ENCODE measurements at regions not wholly inside any gene's neighbourhood (a gene's known extent, or its start where the extent isn't known, plus 50 kb on each side); places are given as distances from the start of the nearest gene placed in this dataset.

GRCh38 chr18:45480219-45481015, 134.9 kb upstream of the SLC14A2 start:
- TF ChIP-seq EZH2 (IDR thresholded peaks at IDR 0.05; ENCODE audit: borderline replicate concordance, low read depth, low read length, poor library complexity, severe bottlenecking): no peak
- TF ChIP-seq CTCF (conservative IDR thresholded peaks at IDR 0.05; ENCODE audit: low read depth, low read length): no peak
- H3K27me3 ChIP-seq (replicated peaks; ENCODE audit: insufficient read depth, low read depth, low read length, poor library complexity): peaks cover 41% of the 10 kb centered on the region
- no TSS peak for BruUV-seq (replicated peaks)
- POLR2A ChIA-PET (ENCODE audit: low non-redundant PET): no interaction called here
- H3K9me3 ChIP-seq (ENCODE audit: low read depth, low read length, poor library complexity, severe bottlenecking): no peaks in the 10 kb centered on the region
- H3K4me1 ChIP-seq (ENCODE audit: insufficient read depth, low read length, poor library complexity, severe bottlenecking): no peaks in the 10 kb centered on the region
- intact Hi-C loops (cut with micrococcal nuclease; ENCODE audit: unreplicated experiment): no loop called here
- DNase-seq (ENCODE audit: low spot score): no peak
- CTCF ChIA-PET: no interaction called here
- H3K27ac ChIP-seq (ENCODE audit: low read depth, low read length, poor library complexity, severe bottlenecking): no peak overlapping the region
- H3K4me3 ChIP-seq (ENCODE audit: low read depth, low read length, poor library complexity, severe bottlenecking): no peak overlapping the region
- H3K36me3 ChIP-seq (ENCODE audit: insufficient read depth, low read length, poor library complexity, severe bottlenecking): no peaks in the 10 kb centered on the region

GRCh38 chr18:45481821-45482220, 133.5 kb upstream of the SLC14A2 start:
- H3K27me3 ChIP-seq (replicated peaks; ENCODE audit: insufficient read depth, low read depth, low read length, poor library complexity): peaks cover 54% of the 10 kb centered on the region
- intact Hi-C loops (cut with micrococcal nuclease; ENCODE audit: unreplicated experiment): no loop called here
- H3K27ac ChIP-seq (ENCODE audit: low read depth, low read length, poor library complexity, severe bottlenecking): no peak overlapping the region
- TF ChIP-seq CTCF (conservative IDR thresholded peaks at IDR 0.05; ENCODE audit: low read depth, low read length): no peak
- BruUV-seq (replicated peaks): no TSS peak
- no peaks in the 10 kb centered on the region for H3K9me3 ChIP-seq (ENCODE audit: low read depth, low read length, poor library complexity, severe bottlenecking)
- no peaks in the 10 kb centered on the region for H3K4me1 ChIP-seq (ENCODE audit: insufficient read depth, low read length, poor library complexity, severe bottlenecking)
- POLR2A ChIA-PET (ENCODE audit: low non-redundant PET): no interaction called here
- no peak for DNase-seq (ENCODE audit: low spot score)
- CTCF ChIA-PET: no interaction called here
- H3K4me3 ChIP-seq (ENCODE audit: low read depth, low read length, poor library complexity, severe bottlenecking): no peak overlapping the region
- no peaks in the 10 kb centered on the region for H3K36me3 ChIP-seq (ENCODE audit: insufficient read depth, low read length, poor library complexity, severe bottlenecking)

GRCh38 chr18:45482286-45482685, 133.0 kb upstream of the SLC14A2 start:
- no TSS peak for BruUV-seq (replicated peaks)
- ChIA-PET POLR2A (ENCODE audit: low non-redundant PET) (no interaction called here), CTCF (no interaction called here)
- Histone ChIP-seq H3K4me3 (ENCODE audit: low read depth, low read length, poor library complexity, severe bottlenecking) (no peak overlapping the region), H3K4me1 (ENCODE audit: insufficient read depth, low read length, poor library complexity, severe bottlenecking) (no peaks in the 10 kb centered on the region), H3K36me3 (ENCODE audit: insufficient read depth, low read length, poor library complexity, severe bottlenecking) (no peaks in the 10 kb centered on the region), H3K9me3 (ENCODE audit: low read depth, low read length, poor library complexity, severe bottlenecking) (no peaks in the 10 kb centered on the region), H3K27me3 (replicated peaks; ENCODE audit: insufficient read depth, low read depth, low read length, poor library complexity) (peaks cover 58% of the 10 kb centered on the region), H3K27ac (ENCODE audit: low read depth, low read length, poor library complexity, severe bottlenecking) (no peak overlapping the region)
- TF ChIP-seq EZH2 (IDR thresholded peaks at IDR 0.05; ENCODE audit: borderline replicate concordance, low read depth, low read length, poor library complexity, severe bottlenecking) (no peak), CTCF (conservative IDR thresholded peaks at IDR 0.05; ENCODE audit: low read depth, low read length) (no peak)
- no peak for DNase-seq (ENCODE audit: low spot score)
- intact Hi-C loops (cut with micrococcal nuclease; ENCODE audit: unreplicated experiment): no loop called here

Data from A673 (cell line).